Skeletal muscle cell (primary cell): ENCODE measurements at regions not wholly inside any gene's neighbourhood (a gene's known extent, or its start where the extent isn't known, plus 50 kb on each side); places are given as distances from the start of the nearest gene placed in this dataset.

ENCODE experiments used
- DNase-seq: peaks from one replicate; pipeline ENCODE4 v3.0.0-alpha.2; 2010; ENCODE audit warnings: low read depth
- H3K4me3 ChIP-seq: 2 replicates; pipeline ENCODE4 v1.5.1; 2011; ENCODE audit warnings: low read depth, mild to moderate bottlenecking, control low read depth, low read length, moderate library complexity

GRCh38 chr22:47232753-47233152 lies 470.3 kb downstream of the TBC1D22A start:
- H3K4me3 ChIP-seq = no peak overlapping the region
- no peak for DNase-seq

DNA sequence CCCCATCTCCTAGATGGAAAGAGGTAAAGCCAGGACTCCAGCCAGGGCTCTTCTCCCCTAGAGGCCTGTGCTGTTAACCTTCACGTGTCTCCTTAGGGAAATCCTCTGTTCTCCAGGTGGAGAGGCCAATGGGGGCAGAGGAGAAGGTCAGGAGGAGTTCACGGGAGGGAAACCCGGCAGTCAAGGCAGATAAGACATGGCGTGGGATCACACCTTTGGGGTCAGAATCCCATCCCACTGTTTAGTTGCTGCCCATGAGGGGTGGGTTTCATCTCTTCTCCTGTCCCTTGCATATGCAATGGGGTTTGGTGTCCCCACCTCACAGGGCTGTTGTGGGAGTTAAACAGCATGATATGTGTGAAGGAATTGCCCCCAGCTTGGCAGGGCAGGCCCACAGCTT lies 469.7 kb downstream of the TBC1D22A start:
- H3K4me3 ChIP-seq = no peak overlapping the region
- no peak for DNase-seq

DNA sequence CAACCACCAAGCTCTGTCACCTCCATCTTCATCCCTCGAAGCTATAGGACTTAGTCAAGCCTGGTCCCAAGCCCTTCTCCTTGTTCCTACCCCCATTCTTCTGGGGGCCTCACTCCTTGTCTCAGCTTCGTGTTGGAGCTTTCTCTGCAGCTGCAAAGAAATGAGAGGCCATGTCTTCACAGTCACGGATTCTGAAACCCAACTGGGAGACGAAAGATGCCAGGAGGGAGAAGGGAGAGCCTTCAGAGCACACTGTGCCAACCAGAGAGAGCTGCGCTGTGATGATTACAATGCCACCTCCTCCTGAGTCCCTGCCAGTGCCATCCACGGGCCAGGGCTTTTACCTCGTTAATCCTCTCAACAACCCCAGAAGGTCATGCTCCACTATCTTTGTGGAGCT lies 469.3 kb downstream of the TBC1D22A start:
- no peak overlapping the region for H3K4me3 ChIP-seq
- DNase-seq = no peak

- DNase-seq = no peak
- H3K4me3 ChIP-seq = no peak overlapping the region
These were observed 468.3 kb downstream of the TBC1D22A start for GRCh38 chr22:47230741-47231140.

DNA sequence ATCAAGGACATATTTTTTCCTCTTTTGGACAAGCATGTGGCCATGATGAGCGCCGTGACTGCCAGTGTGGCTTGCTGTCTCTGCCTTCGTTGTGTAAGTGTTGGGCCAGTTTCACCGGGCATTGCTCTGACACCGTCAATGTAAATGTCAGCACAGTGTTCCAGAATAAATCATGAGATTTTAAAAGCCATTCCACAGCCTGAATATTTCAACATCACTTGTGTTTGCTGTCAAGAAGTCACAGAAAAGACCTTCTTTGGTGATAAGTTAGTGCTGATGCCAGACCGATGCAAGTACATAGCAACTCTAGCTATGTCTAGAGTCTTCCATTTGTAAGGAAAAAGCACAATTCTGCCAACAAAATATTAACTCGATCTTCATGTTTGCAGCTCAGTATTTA lies 467.8 kb downstream of the TBC1D22A start:
- no peak overlapping the region for H3K4me3 ChIP-seq
- no peak for DNase-seq

- no peak for DNase-seq
These were observed 466.3 kb downstream of the TBC1D22A start for GRCh38 chr22:47228767-47229166.

GRCh38 chr22:47225931-47226633 lies 463.6 kb downstream of the TBC1D22A start:
- no peak overlapping the region for H3K4me3 ChIP-seq

More at GRCh38 chr22:47228767-47229166, 466.3 kb downstream of the TBC1D22A start:
- no peak overlapping the region for H3K4me3 ChIP-seq

GRCh38 chr22:47225080-47225930 lies 462.9 kb downstream of the TBC1D22A start:
- H3K4me3 ChIP-seq = no peak overlapping the region
- DNase-seq = no peak

More at GRCh38 chr22:47225931-47226633, 463.6 kb downstream of the TBC1D22A start:
- DNase-seq = no peak
